GM11168 (cell line): ENCODE measurements at regions not wholly inside any gene's neighbourhood (a gene's known extent, or its start where the extent isn't known, plus 50 kb on each side); places are given as distances from the start of the nearest gene placed in this dataset.
"Not testable (repeated sequence)": the region's sequence is repeated elsewhere in the genome, so short reads cannot be mapped to it uniquely, and the experiment has no call there.

Experiments
- in situ Hi-C: fragments of 300-500 bp; cut with MboI; formaldehyde crosslinking; loops from one replicate; pipeline ENCODE4 v1.12.0; 2022; ENCODE audit warnings: low sequenced_read_pairs; ENCODE audit not compliant: unreplicated experiment

DNA sequence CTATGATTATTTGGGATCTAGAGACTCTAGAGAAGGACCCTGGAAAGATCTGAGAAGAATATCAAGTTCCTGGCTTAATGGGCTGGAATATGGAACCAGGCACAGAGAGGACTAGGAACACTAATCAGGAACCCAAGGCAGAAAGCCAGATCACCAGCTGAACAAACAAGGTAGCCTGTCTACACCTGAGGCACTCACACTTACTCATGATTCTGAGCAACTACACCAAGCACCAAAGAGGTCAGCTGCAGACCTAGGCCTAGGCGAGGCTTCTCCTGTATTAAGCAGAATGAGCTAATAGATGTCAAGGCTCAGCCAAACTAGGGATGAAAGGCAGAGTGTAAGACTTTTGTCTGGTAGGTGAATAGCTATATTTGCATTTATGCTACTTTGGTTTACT, 368.1 kb downstream of the LTN1 start:
- in situ Hi-C loops: no loop called here

DNA sequence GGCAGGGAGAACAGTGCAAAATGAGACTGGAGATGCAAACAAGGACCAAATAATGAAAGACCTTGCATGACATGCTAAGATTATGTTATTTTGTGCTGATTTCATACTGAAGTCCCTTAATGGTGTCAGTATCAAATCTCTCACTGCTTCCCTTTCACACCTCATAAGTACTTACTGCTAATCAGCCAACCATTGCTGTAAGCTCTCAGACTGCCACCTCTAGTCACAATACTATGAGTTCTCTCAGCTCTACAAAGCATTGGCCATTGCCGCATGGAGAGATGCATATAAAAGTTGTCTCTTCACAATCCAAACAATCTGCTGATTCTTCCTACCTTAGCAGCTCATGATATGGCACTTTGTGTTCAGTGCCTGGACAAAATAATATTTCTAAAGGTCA, 375.4 kb downstream of the LTN1 start:
- in situ Hi-C loops: no loop called here

DNA sequence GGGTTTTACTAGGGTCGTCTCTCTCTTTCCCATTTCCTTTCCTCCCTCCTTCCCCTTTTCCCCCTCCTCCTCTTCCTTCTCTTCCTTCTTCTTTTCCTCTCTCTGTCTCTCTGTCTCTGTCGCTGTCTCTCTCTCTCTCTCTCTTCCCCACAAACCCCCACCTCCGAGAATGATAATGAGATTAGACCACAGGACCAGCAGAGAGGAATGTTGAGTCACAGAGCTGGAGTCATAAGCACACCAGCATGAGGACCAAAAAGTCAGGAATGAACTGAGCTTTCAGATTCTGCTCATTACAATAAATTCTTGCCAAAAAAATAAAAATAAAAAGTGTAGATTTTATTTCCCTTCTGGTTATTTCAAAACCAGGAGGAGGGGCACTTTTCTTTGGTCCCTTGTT, 377.4 kb downstream of the LTN1 start:
- in situ Hi-C loops: no loop called here

DNA sequence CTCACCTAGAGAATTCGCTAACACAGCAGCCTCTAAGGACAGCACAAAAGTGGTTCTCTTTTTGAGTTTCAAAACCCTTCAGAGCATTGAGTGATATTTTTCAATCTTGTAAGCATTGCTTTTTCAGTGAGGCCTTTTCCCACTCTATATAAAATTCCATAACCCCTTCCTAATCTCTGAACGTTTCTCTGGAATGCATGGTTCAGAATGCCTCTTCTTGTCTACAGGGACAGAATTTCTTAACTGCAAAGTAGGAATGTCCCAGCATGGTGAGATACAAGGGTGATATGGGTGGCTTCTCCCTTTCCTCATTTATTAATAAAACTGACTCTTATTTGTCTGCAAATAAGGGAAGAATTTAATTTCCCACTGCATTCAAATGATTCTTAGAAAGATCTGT, 377.9 kb downstream of the LTN1 start:
- in situ Hi-C loops: no loop called here

DNA sequence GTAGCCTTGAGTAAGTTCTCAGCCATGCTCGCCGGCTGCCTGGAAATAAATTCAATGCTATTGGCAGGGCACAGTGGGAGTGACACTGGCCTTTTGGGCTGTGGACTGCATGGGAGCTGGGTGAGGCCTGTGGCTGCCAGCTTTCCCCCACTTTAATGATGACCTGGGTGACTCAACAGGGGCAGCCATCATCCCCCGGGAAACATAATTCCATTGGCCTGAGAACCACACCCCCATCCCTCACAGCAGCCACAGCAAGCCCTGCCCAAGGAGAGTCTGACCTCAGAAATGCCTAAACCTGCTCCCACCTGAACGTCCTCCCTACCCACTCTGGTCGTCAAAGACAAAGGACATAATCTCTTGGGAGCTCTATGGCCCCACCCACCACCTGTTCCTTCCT, 384.0 kb downstream of the LTN1 start:
- in situ Hi-C loops: no loop called here

DNA sequence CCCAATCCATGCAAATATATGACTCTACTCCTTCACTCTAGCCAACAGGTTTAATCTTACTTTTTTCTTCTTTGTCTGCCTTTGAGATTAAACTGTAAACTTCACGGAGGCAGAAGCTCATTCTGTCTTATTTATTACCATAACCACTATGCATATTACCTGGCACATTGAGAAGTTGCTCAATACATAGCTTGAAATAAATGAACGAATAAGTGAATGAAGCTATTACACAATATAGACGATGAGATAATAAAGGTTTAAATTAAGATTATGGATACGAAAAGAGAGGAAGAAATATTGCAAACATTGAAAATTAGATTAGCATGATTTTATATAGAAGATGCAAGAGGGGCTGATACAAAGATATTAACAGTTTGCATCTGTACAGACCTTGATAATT, 385.1 kb downstream of the LTN1 start:
- in situ Hi-C loops: no loop called here

DNA sequence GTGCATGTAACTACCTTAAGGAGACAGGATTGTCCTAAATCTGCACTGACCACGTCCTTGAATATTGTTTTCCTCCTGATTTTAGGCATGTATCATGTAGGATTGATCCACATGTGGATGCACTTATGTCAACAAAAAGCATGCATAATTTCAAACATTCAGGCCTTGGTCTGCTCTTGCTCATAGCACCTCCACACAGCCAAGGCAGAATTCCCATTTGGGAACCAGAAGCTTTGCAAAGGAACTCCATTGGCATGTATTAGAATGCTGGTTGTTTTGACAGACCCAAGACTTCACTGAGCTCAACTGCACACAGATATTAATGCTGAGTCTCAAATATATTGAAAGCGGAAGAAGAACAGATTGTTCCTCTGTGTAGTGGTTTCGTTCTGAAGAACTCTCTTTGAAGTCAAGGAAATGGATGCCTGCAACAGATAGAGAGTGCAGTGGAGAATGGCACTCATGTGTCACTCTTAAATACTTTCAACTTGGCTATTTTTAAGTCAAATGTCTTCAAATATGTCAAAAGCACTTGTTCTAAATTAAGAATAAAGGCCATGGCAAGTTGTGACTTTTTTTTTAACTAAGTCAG, 387.6 kb downstream of the LTN1 start:
- in situ Hi-C loops: no loop called here

DNA sequence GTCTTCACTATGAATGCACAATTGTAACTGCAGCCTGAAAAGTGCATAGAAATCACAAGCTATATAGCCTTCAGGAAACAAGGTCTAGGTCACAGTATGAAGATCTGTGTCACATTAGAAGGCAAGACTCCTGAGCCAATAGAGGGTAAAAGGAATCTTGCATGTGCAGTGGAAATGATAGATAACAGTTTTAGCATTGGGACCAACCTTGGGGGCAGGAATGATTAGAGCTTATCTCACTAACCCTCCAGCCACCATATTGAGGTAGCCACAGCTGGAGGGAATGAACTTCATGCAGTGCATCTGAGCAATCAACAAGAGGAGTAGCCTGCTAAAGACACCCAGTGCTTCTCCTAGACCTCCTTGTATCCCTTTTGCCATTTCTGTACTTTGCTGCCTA, 390.1 kb downstream of the LTN1 start:
- in situ Hi-C loops: no loop called here

DNA sequence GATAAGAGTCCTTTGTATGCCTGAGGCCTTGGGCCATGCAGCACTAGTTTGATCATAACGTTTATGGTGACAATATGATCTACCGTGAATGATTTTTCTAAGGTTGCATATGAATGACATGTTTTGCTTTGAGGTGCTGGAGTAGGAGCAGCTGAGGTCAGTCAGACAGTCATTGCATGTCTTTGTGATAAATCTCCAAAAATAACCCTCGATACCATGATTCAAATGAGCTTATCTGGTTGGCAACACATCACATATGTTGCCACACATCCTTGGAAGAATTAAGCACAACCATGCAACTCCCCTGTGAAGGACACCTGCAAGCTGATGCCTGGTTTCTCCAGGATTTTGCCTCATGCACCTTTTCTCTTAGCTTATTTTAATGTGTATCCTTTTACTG, 394.5 kb downstream of the LTN1 start:
- in situ Hi-C loops: no loop called here

DNA sequence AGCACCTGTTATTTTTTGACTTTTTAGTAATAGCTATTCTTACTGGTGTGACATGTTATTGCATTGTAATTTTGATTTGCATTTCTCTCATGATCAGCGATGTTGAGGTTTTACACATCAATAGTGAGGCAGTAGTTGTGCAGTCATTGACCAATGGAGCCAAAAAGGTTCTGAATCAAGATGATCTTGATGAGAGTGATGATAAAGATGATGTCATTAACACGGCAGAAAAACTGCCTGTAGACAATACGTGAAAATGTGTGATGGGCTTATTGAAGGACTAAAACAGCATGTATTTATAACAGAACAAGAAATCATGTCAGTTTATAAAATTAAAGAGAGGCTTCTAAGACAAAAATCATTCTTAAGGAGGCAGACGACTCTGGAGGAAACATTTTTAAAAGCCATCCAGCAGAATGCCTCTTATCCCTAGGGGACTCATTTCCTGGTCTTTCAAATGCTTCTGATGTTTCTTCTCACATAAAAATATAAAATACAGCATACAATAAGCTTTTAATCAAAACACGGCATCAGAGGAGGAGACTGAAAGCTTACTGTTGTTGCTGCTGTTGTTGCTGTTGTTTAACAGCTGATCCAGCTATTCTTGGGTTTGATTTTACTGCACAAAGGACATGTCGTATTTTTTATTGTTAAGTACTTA, 400.3 kb downstream of the LTN1 start:
- in situ Hi-C loops: no loop called here

DNA sequence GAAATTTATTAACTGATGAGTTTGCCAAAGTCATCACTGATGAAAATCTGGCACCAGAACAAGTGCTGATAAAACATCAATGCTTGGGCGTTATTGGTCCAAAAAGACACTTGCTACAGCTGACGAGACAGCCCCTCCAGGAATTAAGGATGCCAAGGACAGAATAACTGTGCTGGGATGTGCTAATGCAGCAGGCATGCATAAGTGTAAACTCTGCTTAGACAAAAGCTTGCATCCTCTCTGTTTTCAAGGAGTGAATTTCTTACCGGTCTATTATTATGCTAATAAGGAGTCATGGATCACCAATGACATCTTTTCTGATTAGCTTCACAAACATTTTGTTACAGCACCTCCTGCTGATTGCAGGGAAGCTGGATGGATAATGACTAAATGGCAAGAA, 402.0 kb downstream of the LTN1 start:
- in situ Hi-C loops: no loop called here

DNA sequence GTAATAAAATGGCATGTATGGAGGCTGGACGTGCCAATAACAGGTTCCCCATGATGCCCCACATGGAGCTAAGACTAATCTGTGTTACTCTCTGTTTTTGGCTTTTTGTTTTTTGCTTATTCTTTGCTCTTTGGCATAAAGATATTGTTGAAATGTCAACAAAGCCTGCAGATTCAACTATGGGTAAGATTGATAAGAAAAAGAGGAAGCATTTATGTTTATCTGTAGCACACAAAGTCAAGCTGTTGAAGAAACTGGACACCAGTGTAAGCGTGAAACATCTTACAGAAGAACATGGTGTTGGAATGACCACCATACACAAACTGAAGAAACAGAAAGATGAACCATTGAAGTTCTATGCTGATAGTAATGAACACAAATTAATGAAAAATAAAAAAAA, 402.7 kb downstream of the LTN1 start:
- in situ Hi-C loops: no loop called here

DNA sequence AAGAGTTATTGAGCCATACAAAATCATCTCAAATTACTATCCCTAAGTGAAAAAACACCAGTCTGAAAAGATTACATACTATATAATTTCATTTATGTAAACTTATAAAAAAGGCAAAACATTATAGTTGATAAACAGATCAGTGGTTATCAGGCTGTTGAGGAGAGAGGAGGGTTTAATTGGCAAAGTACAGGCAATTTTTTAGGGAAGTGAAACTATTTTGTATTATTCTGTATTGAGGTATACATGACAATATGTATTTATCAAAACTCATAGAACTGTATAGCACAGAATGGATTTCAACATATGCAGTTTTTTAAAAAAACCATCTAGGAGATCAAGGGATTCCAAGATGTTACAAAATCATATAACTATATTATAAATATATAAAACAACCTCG, 403.7 kb downstream of the LTN1 start:
- in situ Hi-C loops: no loop called here

DNA sequence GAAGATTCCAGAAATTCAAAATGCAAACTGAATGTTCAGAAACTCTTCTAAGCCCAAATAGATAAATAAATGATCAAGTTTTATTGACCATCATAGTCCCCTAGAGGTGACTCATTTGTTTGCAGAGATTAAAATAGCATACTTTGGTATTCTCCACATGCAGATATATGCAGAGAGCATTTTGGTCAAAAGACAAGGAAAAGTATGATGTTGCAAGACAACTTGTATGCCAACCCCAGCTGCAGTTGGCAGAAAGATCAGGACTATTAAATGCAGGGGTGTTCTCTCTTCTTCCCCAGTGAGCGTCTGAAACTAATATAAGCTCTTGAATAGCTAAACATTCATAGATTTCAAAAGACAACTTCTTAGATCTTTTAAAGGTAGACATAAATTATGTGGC, 404.9 kb downstream of the LTN1 start:
- in situ Hi-C loops: no loop called here

DNA sequence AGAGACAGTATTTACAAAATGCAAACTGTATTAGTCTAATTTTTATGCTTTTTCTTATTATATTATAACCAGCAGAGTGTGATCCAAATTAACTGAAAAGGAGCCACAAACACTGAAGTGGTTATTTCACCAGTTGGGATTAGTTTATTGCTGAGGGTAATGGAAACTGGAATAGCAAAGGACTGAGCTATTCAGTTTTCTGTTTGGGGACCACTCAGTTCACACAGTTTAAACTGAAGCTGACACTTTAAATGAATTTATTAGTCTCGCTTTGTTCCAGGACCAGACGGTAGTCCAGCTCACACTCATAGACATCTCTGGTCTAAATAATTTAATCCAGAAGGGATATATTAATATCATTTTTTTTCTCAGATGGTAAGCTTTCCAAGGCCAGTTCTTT, 410.7 kb downstream of the LTN1 start:
- in situ Hi-C loops: no loop called here

DNA sequence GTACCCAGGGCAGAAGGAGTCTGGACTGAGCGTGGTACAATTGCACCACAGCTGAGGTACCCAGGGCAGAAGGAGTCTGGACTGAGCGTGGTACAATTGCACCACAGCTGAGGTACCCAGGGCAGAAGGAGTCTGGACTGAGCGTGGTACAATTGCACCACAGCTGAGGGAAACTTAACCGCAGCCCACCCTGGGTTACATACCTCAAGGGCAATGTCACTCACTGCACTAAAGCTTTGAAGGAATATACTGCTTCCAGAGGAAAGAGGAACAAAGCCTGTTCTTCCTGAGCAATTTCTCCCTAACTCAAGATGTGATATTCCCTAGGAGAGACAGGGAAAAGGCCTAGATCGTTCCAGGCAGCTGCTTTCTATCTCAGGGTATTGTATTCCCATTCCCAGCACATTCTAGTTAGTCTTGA, 411.4 kb downstream of the LTN1 start:
- in situ Hi-C loops: not testable (repeated sequence)

DNA sequence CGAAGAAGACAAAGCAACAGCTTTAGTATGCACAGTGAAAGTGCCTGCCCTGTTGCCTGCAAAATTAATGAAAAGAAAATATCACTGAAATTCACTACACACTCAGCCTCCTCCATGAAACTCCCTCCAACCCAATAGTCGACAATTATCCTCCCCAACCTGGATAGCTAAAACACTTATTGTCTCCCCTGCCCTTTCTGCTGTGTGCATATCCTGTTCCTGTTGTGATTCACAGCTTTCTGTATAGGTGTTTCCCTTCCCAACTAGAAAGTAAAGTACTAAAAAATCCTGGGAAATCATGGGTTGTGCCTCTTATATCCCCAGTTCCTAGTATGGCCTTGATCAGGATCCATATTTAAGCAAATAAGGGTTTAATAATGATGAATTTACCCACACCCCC, 412.1 kb downstream of the LTN1 start:
- in situ Hi-C loops: no loop called here

DNA sequence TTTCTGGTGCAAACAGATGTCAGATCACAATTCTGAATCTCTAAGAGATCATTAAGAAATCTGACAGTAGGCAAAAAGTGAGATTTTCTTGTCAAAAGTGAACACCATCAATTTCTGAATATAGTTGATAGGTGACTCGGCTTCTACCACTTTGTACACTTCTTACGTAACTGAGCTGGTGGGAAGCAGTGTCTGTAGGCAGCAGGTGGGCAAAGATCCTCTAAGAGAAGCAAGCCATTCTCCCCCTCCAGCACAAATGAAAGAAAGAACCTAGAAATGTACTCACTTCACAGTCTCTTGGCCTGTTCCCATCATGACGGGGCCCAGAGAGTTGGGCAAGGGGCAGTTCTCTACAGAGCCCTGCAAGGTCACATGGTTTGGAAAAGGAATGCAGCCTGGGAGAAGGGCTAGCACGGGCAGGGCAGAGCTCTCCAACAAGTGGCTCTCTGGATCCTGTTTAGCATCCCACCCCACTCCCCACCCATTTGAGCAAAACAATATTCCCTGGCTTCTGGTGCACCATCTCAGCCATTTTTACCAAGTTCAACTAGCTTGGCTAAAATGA, 412.6 kb downstream of the LTN1 start:
- in situ Hi-C loops: no loop called here

DNA sequence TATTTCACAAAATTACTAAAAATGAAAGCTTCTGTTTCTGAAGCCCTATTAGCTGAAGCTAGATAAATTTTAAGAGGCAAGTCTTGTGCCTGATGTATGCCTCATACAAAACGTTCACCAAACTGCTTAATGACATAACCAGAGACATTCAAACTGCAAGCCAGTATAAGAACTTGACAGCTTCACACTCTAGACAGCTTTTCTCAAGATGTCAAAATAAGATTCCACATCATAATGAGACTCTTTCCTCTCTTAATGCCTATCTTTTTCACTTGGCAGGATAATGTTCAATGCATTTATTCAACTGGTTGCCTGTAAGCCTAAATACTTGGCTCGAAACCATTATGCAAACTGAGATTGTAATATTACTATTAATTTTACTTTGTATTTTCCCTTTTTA, 424.0 kb downstream of the LTN1 start:
- in situ Hi-C loops: no loop called here

DNA sequence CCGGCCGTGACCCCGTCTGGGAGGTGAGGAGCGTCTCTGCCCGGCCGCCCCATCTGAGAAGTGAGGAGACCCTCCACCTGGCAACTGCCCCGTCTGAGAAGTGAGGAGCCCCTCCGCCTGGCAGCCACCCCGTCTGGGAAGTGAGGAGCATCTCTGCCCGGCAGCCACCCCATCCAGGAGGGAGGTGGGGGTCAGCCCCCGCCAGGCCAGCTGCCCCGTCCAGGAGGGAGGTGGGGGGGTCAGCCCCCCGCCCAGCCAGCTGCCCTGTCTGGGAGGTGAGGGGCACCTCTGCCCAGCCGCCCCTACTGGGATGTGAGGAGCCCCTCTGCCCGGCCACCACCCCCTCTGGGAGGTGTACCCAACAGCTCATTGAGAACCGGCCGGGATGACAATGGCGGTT, 428.7 kb downstream of the LTN1 start:
- in situ Hi-C loops: not testable (repeated sequence)

DNA sequence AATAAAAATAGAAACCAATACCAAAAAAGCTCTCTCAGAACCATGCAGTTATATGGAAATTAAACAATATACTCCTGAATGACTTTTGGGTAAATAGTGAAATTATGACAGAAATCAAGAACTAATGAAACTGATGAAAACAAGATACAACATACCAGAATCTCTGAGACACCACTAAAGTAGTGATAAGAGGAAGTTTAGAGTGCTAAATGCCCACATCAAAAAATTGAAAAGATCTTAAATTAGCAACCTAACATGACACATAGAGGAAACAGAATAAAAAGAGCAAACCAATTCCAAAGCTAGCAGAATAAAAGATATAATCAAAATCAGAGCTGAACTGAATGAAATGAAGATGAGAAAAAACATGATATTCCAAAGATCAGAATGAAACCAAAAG, 430.9 kb downstream of the LTN1 start:
- in situ Hi-C loops: no loop called here
